Amniotic stem cell (primary cell): ENCODE measurements at regions not wholly inside any gene's neighbourhood (a gene's known extent, or its start where the extent isn't known, plus 50 kb on each side); places are given as distances from the start of the nearest gene placed in this dataset.
"Not testable (repeated sequence)": the region's sequence is repeated elsewhere in the genome, so short reads cannot be mapped to it uniquely, and the experiment has no call there.

Experiments used
- DNase-seq: peaks from one replicate; lab custom pipeline; 2025; lab: John Stamatoyannopoulos, UW

- no peak for DNase-seq
Observed at GRCh38 chr18:30705943-30706342, 336.6 kb downstream of the DSC3 start.

GRCh38 chr18:30698571-30698970 lies 344.0 kb downstream of the DSC3 start:
- no peak for DNase-seq

- no peak for DNase-seq
Observed at GRCh38 chr18:30696201-30696600, 346.3 kb downstream of the DSC3 start.

GRCh38 chr18:30694773-30695172 lies 347.8 kb downstream of the DSC3 start:
- no peak for DNase-seq

GRCh38 chr18:30689216-30689615 lies 353.3 kb downstream of the DSC3 start:
- DNase-seq = no peak

- DNase-seq = no peak
Observed at GRCh38 chr18:30687501-30687900, 355.0 kb downstream of the DSC3 start.

- no peak for DNase-seq
Observed at GRCh38 chr18:30684825-30685481, 357.6 kb downstream of the DSC3 start.

GRCh38 chr18:30683836-30684235 lies 358.7 kb downstream of the DSC3 start:
- DNase-seq = no peak

- no peak for DNase-seq
Observed at GRCh38 chr18:30682672-30683071, 359.9 kb downstream of the DSC3 start.

- DNase-seq = no peak
Observed at GRCh38 chr18:30679285-30679930, 363.1 kb downstream of the DSC3 start.

- not testable (repeated sequence) for DNase-seq
Observed at GRCh38 chr18:30677813-30678212, 364.7 kb downstream of the DSC3 start.

GRCh38 chr18:30676053-30676480 lies 366.5 kb downstream of the DSC3 start:
- DNase-seq = no peak

GRCh38 chr18:30675493-30675892 lies 367.0 kb downstream of the DSC3 start:
- no peak for DNase-seq

- no peak for DNase-seq
Observed at GRCh38 chr18:30675072-30675471, 367.5 kb downstream of the DSC3 start.

GRCh38 chr18:30674596-30674995 lies 367.9 kb downstream of the DSC3 start:
- no peak for DNase-seq

GRCh38 chr18:30672439-30672838 lies 370.1 kb downstream of the DSC3 start:
- DNase-seq = not testable (repeated sequence)

- no peak for DNase-seq
Observed at GRCh38 chr18:30658306-30658705, 384.2 kb downstream of the DSC3 start.

GRCh38 chr18:30652387-30652786 lies 390.2 kb downstream of the DSC3 start:
- no peak for DNase-seq

- DNase-seq = no peak
Observed at GRCh38 chr18:30650499-30650898, 392.0 kb downstream of the DSC3 start.

- no peak for DNase-seq
Observed at GRCh38 chr18:30644158-30644557, 398.4 kb downstream of the DSC3 start.

GRCh38 chr18:30639361-30639760 lies 403.2 kb downstream of the DSC3 start:
- DNase-seq = no peak

GRCh38 chr18:30634249-30634648 lies 408.3 kb downstream of the DSC3 start:
- DNase-seq = no peak

- no peak for DNase-seq
Observed at GRCh38 chr18:30632071-30632698, 410.4 kb downstream of the DSC3 start.
